ENCODE measurements at regions not wholly inside any gene's neighbourhood (a gene's known extent, or its start where the extent isn't known, plus 50 kb on each side); places are given as distances from the start of the nearest gene placed in this dataset.

DNA sequence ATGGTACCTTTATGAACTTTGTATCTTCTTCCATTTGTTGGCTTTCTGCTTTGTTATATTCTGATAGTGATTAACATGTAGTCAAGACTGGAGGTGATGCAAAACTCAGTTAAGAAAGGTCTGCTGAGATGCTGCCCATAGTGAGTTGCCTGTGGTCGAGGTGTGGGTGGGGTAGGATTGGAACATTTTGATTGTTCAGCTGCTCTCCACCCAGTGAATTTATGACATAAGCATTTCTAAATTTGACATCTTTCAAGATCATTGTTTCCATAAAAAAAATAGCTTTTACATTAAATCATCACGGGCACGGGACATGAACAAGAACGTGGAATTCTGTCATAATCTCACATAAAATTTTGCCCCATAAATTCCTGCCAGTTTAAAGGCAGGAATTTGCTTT, 146.6 kb upstream of the POU3F2 start:
- no peaks in the 10 kb centered on the region for H3K27me3 ChIP-seq
- H3K4me1 ChIP-seq, result no peaks in the 10 kb centered on the region
- no peaks in the 10 kb centered on the region for H3K36me3 ChIP-seq
- no peak for DNase-seq
- TF ChIP-seq, protein P1, sequence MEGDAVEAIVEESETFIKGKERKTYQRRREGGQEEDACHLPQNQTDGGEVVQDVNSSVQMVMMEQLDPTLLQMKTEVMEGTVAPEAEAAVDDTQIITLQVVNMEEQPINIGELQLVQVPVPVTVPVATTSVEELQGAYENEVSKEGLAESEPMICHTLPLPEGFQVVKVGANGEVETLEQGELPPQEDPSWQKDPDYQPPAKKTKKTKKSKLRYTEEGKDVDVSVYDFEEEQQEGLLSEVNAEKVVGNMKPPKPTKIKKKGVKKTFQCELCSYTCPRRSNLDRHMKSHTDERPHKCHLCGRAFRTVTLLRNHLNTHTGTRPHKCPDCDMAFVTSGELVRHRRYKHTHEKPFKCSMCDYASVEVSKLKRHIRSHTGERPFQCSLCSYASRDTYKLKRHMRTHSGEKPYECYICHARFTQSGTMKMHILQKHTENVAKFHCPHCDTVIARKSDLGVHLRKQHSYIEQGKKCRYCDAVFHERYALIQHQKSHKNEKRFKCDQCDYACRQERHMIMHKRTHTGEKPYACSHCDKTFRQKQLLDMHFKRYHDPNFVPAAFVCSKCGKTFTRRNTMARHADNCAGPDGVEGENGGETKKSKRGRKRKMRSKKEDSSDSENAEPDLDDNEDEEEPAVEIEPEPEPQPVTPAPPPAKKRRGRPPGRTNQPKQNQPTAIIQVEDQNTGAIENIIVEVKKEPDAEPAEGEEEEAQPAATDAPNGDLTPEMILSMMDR (IDR thresholded peaks at IDR 0.05; ENCODE audit: low read depth, low read length), result no peak
- H3K4me3 ChIP-seq (ENCODE audit: low read depth, low read length), result no peak overlapping the region
- no peaks in the 10 kb centered on the region for H3K9me3 ChIP-seq

DNA sequence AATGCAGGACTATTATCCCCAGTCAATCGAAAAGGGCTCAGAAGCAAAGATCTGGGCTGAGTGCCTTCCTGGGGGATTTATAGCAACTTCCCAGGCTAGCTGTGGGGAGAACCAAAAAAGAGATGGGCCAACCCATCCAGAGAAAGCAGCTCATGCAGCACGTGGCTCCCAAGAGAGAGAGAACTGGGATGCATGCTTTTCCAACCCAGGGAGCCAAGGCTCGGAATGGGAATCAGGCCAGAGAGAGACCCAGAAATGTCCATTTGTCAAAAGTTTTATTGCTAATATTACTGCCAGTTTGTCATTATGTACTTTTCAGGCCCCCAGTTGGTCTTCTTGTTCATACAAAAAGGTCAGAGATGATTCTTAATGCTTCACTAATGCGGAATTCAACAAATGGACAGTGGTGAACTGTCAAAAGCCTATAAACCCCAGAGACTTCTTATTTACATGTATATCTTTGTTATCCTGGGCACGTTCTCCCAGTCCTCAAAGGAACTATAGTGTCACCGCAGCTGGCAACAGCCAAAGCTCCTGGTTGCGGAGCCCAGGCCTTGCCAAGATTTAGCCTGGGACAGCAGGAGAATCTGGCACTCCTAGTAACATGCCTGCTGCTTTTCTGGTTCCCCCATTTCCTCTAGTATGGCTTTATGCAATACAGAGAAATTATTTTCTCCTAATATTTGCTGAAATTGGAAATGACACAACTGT, 139.1 kb upstream of the POU3F2 start:
- Histone ChIP-seq H3K9me3 (no peaks in the 10 kb centered on the region), H3K4me1 (peaks cover 4% of the 10 kb centered on the region), H3K27me3 (no peaks in the 10 kb centered on the region), H3K36me3 (no peaks in the 10 kb centered on the region), H3K4me3 (ENCODE audit: low read depth, low read length) (no peak overlapping the region)
- no peak for DNase-seq
- TF ChIP-seq, protein P1 (IDR thresholded peaks at IDR 0.05; ENCODE audit: low read depth, low read length), result no peak

DNA sequence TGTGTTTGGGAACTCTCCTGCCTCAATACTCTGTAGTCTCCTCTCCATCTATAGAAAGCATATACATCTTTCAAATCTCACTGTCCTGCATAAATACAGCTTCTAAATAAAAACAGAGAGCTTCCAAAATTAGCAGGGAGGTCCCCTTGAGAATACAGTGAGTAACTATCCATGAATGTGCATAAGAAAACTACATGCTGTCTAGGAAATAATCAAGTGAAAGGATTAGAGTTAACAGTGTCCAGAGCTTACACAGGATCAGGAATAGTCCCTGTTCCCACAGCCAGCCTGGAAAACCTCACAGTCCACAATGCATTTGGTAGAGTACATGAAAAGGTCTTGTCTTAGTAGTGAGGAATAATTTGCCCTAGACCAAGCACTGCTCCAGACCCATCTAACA, 123.0 kb upstream of the POU3F2 start:
- no peaks in the 10 kb centered on the region for H3K4me1 ChIP-seq
- peaks cover 12% of the 10 kb centered on the region for H3K27me3 ChIP-seq
- TF ChIP-seq, protein P1 (IDR thresholded peaks at IDR 0.05; ENCODE audit: low read depth, low read length), result no peak
- H3K9me3 ChIP-seq, result no peaks in the 10 kb centered on the region
- H3K36me3 ChIP-seq, result no peaks in the 10 kb centered on the region
- DNase-seq, result no peak
- H3K4me3 ChIP-seq (ENCODE audit: low read depth, low read length), result no peak overlapping the region

DNA sequence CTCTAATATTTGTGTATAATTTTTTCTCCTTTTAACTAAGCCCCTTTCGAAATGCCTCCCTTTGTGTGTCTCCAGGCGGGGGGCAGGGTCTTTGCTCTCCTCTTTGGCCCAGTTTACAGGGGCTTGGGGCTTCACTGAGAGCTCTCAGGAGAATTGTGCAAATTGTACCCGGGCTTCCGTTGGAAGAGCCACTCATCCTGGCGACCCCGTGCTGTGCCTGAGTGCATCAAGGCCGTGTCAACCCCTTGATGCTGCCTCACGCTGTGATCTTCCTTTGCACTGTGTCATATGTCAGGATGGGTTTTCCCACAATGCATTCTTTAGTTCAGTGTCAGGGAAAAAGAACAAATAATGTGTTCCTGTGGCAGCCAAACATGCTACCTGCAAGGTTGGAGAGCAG, 118.0 kb upstream of the POU3F2 start:
- no peak for DNase-seq
- Histone ChIP-seq H3K27me3 (peaks cover 6% of the 10 kb centered on the region), H3K9me3 (no peaks in the 10 kb centered on the region), H3K4me1 (no peaks in the 10 kb centered on the region), H3K4me3 (ENCODE audit: low read depth, low read length) (no peak overlapping the region), H3K36me3 (no peaks in the 10 kb centered on the region)
- TF ChIP-seq, protein P1 (IDR thresholded peaks at IDR 0.05; ENCODE audit: low read depth, low read length), result no peak

DNA sequence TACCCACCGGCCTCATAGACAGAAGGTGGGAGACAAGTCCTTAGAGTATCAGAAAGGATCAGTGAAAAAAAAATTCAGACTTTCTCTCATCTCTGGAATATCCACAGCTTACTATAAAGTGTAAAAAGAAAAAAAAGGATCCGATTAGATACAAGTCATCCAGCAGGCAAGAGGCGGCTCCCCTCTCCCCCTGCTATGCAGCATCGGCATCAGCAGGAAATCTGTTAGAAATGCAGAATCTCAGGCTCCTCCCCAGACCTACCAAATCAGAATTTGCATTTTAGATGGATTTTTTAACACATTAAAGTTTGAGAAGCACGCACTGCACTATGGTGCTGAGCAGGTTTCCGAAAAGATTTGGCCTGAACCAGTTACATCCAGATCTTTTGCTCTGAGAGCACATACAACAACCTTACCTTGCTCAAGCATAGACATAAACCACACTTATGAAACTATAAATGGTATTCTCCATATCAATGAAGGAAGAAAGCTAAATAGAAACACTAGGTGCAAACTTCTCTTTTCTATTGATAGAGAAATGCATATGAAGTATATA, 117.0 kb upstream of the POU3F2 start:
- TF ChIP-seq, protein P1 (IDR thresholded peaks at IDR 0.05; ENCODE audit: low read depth, low read length), result no peak
- Histone ChIP-seq H3K4me1 (no peaks in the 10 kb centered on the region), H3K9me3 (no peaks in the 10 kb centered on the region), H3K27me3 (peaks cover 10% of the 10 kb centered on the region), H3K36me3 (no peaks in the 10 kb centered on the region), H3K4me3 (ENCODE audit: low read depth, low read length) (no peak overlapping the region)
- DNase-seq, result no peak

DNA sequence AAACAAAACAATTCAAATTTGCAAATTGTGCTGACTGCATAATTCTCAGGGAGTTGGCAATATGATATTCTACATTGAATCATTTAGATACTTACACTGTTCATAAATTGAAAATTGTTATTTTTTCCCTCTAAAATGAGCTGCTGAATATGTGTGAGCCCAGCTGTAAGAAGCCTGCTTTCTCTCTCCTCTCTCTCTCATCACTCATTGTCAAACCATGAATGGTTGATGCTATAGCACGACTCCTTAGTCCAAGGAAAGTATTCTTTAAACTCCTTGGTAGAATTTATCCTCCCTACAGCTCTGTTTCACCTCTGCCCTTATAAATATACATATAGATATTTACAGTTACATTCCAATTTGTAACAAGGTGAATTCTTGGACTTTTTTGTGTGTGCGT, 116.4 kb upstream of the POU3F2 start:
- no peaks in the 10 kb centered on the region for H3K4me1 ChIP-seq
- H3K36me3 ChIP-seq, result no peaks in the 10 kb centered on the region
- H3K27me3 ChIP-seq, result peaks cover 10% of the 10 kb centered on the region
- no peak overlapping the region for H3K4me3 ChIP-seq (ENCODE audit: low read depth, low read length)
- no peaks in the 10 kb centered on the region for H3K9me3 ChIP-seq
- TF ChIP-seq, protein P1 (IDR thresholded peaks at IDR 0.05; ENCODE audit: low read depth, low read length), result no peak
- no peak for DNase-seq
